ENCODE measurements at regions not wholly inside any gene's neighbourhood (a gene's known extent, or its start where the extent isn't known, plus 50 kb on each side); places are given as distances from the start of the nearest gene placed in this dataset.

- TF ChIP-seq, protein P1, sequence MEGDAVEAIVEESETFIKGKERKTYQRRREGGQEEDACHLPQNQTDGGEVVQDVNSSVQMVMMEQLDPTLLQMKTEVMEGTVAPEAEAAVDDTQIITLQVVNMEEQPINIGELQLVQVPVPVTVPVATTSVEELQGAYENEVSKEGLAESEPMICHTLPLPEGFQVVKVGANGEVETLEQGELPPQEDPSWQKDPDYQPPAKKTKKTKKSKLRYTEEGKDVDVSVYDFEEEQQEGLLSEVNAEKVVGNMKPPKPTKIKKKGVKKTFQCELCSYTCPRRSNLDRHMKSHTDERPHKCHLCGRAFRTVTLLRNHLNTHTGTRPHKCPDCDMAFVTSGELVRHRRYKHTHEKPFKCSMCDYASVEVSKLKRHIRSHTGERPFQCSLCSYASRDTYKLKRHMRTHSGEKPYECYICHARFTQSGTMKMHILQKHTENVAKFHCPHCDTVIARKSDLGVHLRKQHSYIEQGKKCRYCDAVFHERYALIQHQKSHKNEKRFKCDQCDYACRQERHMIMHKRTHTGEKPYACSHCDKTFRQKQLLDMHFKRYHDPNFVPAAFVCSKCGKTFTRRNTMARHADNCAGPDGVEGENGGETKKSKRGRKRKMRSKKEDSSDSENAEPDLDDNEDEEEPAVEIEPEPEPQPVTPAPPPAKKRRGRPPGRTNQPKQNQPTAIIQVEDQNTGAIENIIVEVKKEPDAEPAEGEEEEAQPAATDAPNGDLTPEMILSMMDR (tag by site-specific recombination; IDR thresholded peaks at IDR 0.05): no peak
- TF ChIP-seq, protein P2, sequence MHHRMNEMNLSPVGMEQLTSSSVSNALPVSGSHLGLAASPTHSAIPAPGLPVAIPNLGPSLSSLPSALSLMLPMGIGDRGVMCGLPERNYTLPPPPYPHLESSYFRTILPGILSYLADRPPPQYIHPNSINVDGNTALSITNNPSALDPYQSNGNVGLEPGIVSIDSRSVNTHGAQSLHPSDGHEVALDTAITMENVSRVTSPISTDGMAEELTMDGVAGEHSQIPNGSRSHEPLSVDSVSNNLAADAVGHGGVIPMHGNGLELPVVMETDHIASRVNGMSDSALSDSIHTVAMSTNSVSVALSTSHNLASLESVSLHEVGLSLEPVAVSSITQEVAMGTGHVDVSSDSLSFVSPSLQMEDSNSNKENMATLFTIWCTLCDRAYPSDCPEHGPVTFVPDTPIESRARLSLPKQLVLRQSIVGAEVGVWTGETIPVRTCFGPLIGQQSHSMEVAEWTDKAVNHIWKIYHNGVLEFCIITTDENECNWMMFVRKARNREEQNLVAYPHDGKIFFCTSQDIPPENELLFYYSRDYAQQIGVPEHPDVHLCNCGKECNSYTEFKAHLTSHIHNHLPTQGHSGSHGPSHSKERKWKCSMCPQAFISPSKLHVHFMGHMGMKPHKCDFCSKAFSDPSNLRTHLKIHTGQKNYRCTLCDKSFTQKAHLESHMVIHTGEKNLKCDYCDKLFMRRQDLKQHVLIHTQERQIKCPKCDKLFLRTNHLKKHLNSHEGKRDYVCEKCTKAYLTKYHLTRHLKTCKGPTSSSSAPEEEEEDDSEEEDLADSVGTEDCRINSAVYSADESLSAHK (tag by site-specific recombination; IDR thresholded peaks at IDR 0.05): no peak
- no peak for TF ChIP-seq ZNF530 (tag by site-specific recombination; IDR thresholded peaks at IDR 0.05; ENCODE audit: low read depth)
- TF ChIP-seq ZNF280C (tag by site-specific recombination; IDR thresholded peaks at IDR 0.05): no peak
- TF ChIP-seq, protein P3, sequence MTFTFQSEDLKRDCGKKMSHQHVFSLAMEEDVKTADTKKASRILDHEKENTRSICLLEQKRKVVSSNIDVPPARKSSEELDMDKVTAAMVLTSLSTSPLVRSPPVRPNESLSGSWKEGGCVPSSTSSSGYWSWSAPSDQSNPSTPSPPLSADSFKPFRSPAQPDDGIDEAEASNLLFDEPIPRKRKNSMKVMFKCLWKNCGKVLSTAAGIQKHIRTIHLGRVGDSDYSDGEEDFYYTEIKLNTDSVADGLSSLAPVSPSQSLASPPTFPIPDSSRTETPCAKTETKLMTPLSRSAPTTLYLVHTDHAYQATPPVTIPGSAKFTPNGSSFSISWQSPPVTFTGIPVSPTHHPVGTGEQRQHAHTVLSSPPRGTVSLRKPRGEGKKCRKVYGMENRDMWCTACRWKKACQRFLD (tag by site-specific recombination; IDR thresholded peaks at IDR 0.05): no peak
- no peak for TF ChIP-seq ZNF354C (tag by site-specific recombination; IDR thresholded peaks at IDR 0.05; ENCODE audit: borderline replicate concordance, low read depth)
- TF ChIP-seq, protein P4, sequence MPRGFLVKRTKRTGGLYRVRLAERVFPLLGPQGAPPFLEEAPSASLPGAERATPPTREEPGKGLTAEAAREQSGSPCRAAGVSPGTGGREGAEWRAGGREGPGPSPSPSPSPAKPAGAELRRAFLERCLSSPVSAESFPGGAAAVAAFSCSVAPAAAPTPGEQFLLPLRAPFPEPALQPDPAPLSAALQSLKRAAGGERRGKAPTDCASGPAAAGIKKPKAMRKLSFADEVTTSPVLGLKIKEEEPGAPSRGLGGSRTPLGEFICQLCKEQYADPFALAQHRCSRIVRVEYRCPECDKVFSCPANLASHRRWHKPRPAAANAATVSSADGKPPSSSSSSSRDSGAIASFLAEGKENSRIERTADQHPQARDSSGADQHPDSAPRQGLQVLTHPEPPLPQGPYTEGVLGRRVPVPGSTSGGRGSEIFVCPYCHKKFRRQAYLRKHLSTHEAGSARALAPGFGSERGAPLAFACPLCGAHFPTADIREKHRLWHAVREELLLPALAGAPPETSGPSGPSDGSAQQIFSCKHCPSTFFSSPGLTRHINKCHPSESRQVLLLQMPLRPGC (tag by site-specific recombination; IDR thresholded peaks at IDR 0.05): no peak
- TF ChIP-seq KLF7 (tag by site-specific recombination; IDR thresholded peaks at IDR 0.05; ENCODE audit: borderline replicate concordance): no peak
- TF ChIP-seq, protein P5, sequence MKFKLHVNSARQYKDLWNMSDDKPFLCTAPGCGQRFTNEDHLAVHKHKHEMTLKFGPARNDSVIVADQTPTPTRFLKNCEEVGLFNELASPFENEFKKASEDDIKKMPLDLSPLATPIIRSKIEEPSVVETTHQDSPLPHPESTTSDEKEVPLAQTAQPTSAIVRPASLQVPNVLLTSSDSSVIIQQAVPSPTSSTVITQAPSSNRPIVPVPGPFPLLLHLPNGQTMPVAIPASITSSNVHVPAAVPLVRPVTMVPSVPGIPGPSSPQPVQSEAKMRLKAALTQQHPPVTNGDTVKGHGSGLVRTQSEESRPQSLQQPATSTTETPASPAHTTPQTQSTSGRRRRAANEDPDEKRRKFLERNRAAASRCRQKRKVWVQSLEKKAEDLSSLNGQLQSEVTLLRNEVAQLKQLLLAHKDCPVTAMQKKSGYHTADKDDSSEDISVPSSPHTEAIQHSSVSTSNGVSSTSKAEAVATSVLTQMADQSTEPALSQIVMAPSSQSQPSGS (tag by site-specific recombination; IDR thresholded peaks at IDR 0.05; ENCODE audit: low read depth): no peak
- TF ChIP-seq WT1 (tag by site-specific recombination; IDR thresholded peaks at IDR 0.05): no peak
- TF ChIP-seq ZBTB48 (tag by site-specific recombination; IDR thresholded peaks at IDR 0.05): no peak
- TF ChIP-seq ZFP37 (tag by site-specific recombination; IDR thresholded peaks at IDR 0.05): no peak
Measured at GRCh38 chr5:106380736-106381135, 1290.0 kb downstream of the EFNA5 start (continued).

- no peak overlapping the region for H3K27ac ChIP-seq (ENCODE audit: extremely low read depth, low read depth, low read length)
- ChIA-PET POLR2A (no interaction called here), CTCF (interaction anchor here (0.7 to 0.8 kb wide), 2 partner anchors 79 to 486 kb away, joined by 3 to 5 read pairs; no protein-coding TSS in a partner anchor)
- TF ChIP-seq ZNF311 (tag by site-specific recombination; IDR thresholded peaks at IDR 0.05; ENCODE audit: borderline replicate concordance) (no peak), ZSCAN30 (tag by site-specific recombination; IDR thresholded peaks at IDR 0.05) (no peak), KLF16 (tag by site-specific recombination; IDR thresholded peaks at IDR 0.05) (no peak), ZNF677 (tag by site-specific recombination; IDR thresholded peaks at IDR 0.05) (no peak)
- H3K4me3 ChIP-seq (ENCODE audit: low read depth, low read length): no peak overlapping the region
- H3K9me3 ChIP-seq (ENCODE audit: control insufficient read depth, insufficient read depth, low read depth, low read length): no peaks in the 10 kb centered on the region
- no peaks in the 10 kb centered on the region for H3K4me1 ChIP-seq (ENCODE audit: control insufficient read depth, insufficient read depth, low read length)
- H3K36me3 ChIP-seq (ENCODE audit: control insufficient read depth in 2 of 2, insufficient read depth in 1 of 2, low read length in 2 of 2): no peaks in the 10 kb centered on the region
Measured at GRCh38 chr5:106376522-106376921, 1294.2 kb downstream of the EFNA5 start.

All from HEK293 (cell line).